HG02759 (cell line): ENCODE measurements at regions not wholly inside any gene's neighbourhood (a gene's known extent, or its start where the extent isn't known, plus 50 kb on each side); places are given as distances from the start of the nearest gene placed in this dataset.

Experiments used
- ATAC-seq: cut with Tn5 transposase; IDR thresholded peaks from one replicate; pipeline ENCODE4 v1.9.1; 2021; ENCODE audit warnings: mild to moderate bottlenecking, moderate library complexity; ENCODE audit not compliant: unreplicated experiment

GRCh38 chr2:126990200-126990599 lies 91.5 kb downstream of the TEX51 start:
- no peak for ATAC-seq

GRCh38 chr2:126990605-126991532 lies 92.2 kb downstream of the TEX51 start:
- ATAC-seq, result no peak

GRCh38 chr2:126994340-126994777 lies 95.7 kb downstream of the TEX51 start:
- no peak for ATAC-seq

GRCh38 chr2:126995621-126996377 lies 97.1 kb downstream of the TEX51 start:
- no peak for ATAC-seq

GRCh38 chr2:126996378-126996699 lies 97.6 kb downstream of the TEX51 start:
- ATAC-seq, result no peak
